ENCODE measurements at regions not wholly inside any gene's neighbourhood (a gene's known extent, or its start where the extent isn't known, plus 50 kb on each side); places are given as distances from the start of the nearest gene placed in this dataset.

DNA sequence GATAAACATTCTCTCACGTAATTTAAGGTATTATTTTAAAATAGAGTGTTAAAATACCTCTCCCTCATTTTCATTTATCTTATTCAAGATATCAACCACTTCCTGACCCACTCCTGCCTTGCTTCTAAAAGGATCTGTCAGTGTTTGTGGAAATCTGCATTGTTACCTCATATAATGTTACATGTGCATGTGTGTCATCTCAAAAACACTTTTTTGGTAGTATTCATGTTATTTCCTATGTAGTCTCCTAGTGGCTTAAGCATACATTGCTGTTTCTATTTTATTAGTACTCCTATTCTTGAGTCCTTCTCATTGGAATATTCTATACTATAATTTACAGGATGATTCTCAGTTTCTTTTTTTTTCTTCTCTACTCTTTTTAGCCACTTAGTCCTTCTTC, 1360.7 kb upstream of the CELF2 start (continued):
- TF ChIP-seq, protein P1, sequence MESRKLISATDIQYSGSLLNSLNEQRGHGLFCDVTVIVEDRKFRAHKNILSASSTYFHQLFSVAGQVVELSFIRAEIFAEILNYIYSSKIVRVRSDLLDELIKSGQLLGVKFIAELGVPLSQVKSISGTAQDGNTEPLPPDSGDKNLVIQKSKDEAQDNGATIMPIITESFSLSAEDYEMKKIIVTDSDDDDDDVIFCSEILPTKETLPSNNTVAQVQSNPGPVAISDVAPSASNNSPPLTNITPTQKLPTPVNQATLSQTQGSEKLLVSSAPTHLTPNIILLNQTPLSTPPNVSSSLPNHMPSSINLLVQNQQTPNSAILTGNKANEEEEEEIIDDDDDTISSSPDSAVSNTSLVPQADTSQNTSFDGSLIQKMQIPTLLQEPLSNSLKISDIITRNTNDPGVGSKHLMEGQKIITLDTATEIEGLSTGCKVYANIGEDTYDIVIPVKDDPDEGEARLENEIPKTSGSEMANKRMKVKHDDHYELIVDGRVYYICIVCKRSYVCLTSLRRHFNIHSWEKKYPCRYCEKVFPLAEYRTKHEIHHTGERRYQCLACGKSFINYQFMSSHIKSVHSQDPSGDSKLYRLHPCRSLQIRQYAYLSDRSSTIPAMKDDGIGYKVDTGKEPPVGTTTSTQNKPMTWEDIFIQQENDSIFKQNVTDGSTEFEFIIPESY (IDR thresholded peaks at IDR 0.05): no peak
- TF ChIP-seq FOS (IDR thresholded peaks at IDR 0.05; ENCODE audit: borderline replicate concordance, extremely low read depth, insufficient read length) (no peak), RCOR1 (conservative IDR thresholded peaks at IDR 0.05; ENCODE audit: low read depth, low read length) (no peak)
- TF ChIP-seq, protein P2, sequence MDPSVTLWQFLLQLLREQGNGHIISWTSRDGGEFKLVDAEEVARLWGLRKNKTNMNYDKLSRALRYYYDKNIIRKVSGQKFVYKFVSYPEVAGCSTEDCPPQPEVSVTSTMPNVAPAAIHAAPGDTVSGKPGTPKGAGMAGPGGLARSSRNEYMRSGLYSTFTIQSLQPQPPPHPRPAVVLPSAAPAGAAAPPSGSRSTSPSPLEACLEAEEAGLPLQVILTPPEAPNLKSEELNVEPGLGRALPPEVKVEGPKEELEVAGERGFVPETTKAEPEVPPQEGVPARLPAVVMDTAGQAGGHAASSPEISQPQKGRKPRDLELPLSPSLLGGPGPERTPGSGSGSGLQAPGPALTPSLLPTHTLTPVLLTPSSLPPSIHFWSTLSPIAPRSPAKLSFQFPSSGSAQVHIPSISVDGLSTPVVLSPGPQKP (IDR thresholded peaks at IDR 0.05; ENCODE audit: low read depth, low read length): no peak
- TF ChIP-seq, protein P3, sequence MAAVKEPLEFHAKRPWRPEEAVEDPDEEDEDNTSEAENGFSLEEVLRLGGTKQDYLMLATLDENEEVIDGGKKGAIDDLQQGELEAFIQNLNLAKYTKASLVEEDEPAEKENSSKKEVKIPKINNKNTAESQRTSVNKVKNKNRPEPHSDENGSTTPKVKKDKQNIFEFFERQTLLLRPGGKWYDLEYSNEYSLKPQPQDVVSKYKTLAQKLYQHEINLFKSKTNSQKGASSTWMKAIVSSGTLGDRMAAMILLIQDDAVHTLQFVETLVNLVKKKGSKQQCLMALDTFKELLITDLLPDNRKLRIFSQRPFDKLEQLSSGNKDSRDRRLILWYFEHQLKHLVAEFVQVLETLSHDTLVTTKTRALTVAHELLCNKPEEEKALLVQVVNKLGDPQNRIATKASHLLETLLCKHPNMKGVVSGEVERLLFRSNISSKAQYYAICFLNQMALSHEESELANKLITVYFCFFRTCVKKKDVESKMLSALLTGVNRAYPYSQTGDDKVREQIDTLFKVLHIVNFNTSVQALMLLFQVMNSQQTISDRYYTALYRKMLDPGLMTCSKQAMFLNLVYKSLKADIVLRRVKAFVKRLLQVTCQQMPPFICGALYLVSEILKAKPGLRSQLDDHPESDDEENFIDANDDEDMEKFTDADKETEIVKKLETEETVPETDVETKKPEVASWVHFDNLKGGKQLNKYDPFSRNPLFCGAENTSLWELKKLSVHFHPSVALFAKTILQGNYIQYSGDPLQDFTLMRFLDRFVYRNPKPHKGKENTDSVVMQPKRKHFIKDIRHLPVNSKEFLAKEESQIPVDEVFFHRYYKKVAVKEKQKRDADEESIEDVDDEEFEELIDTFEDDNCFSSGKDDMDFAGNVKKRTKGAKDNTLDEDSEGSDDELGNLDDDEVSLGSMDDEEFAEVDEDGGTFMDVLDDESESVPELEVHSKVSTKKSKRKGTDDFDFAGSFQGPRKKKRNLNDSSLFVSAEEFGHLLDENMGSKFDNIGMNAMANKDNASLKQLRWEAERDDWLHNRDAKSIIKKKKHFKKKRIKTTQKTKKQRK (IDR thresholded peaks at IDR 0.05; ENCODE audit: low read depth, low read length): no peak

DNA sequence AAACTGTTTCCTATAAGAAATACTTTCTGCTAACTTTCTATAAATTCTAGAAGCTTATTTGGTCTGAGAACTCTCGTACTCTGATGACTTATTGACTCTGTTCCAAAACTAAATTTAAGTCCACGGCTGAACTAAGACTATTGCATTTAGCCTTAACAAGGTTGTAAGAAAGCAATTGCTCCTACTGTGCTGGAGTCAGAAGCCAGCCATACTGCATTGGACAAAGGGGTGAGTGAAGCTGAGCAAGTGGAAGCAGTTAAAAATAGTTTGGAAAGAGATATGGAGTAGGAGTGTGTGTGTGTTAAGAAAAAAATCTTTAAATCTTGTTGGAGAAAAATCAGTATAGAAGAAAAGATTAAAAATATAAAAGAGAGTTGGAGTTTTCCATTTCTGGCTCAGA, 1360.1 kb upstream of the CELF2 start:
- in situ Hi-C loops (cut with MboI): no loop called here
- Histone ChIP-seq H4K20me1 (ENCODE audit: control insufficient read depth, insufficient read depth) (no peaks in the 10 kb centered on the region), H3K27me3 (replicated peaks in 1 of 2; ENCODE audit: control insufficient read depth in 2 of 2, insufficient read depth in 2 of 2, low read length in 1 of 2) (no peaks in the 10 kb centered on the region), H2AFZ (ENCODE audit: control insufficient read depth, low read depth, low read length) (no peak overlapping the region), H3K27ac (ENCODE audit: control insufficient read depth, insufficient read depth) (no peak overlapping the region), H3K36me3 (ENCODE audit: control insufficient read depth in 2 of 2, insufficient read depth in 2 of 2, low read length in 1 of 2) (no peaks in the 10 kb centered on the region), H3K4me3 (no peak overlapping the region), H3K4me1 (ENCODE audit: control insufficient read depth, insufficient read depth, low read length) (no peaks in the 10 kb centered on the region), H3K9ac (ENCODE audit: control insufficient read depth, insufficient read depth, low read length) (no peak overlapping the region), H3K9me3 (replicated peaks; ENCODE audit: control insufficient read depth, insufficient read depth, low read length) (no peaks in the 10 kb centered on the region), H3K79me2 (ENCODE audit: control insufficient read depth, insufficient read depth, low read length) (no peaks in the 10 kb centered on the region), H3K4me2 (ENCODE audit: control insufficient read depth, insufficient read depth) (no peak overlapping the region)
- BruUV-seq (replicated peaks): no TSS peak
- no peak for DNase-seq (ENCODE audit: low read depth, low spot score)
- no peak for TF ChIP-seq EED (IDR thresholded peaks at IDR 0.05; ENCODE audit: low read depth)
- TF ChIP-seq, protein P4, sequence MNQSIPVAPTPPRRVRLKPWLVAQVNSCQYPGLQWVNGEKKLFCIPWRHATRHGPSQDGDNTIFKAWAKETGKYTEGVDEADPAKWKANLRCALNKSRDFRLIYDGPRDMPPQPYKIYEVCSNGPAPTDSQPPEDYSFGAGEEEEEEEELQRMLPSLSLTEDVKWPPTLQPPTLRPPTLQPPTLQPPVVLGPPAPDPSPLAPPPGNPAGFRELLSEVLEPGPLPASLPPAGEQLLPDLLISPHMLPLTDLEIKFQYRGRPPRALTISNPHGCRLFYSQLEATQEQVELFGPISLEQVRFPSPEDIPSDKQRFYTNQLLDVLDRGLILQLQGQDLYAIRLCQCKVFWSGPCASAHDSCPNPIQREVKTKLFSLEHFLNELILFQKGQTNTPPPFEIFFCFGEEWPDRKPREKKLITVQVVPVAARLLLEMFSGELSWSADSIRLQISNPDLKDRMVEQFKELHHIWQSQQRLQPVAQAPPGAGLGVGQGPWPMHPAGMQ (IDR thresholded peaks at IDR 0.05; ENCODE audit: borderline replicate concordance): no peak
- no peak for TF ChIP-seq RFX5 (IDR thresholded peaks at IDR 0.05; ENCODE audit: low read depth, low read length)
- TF ChIP-seq, protein P5, sequence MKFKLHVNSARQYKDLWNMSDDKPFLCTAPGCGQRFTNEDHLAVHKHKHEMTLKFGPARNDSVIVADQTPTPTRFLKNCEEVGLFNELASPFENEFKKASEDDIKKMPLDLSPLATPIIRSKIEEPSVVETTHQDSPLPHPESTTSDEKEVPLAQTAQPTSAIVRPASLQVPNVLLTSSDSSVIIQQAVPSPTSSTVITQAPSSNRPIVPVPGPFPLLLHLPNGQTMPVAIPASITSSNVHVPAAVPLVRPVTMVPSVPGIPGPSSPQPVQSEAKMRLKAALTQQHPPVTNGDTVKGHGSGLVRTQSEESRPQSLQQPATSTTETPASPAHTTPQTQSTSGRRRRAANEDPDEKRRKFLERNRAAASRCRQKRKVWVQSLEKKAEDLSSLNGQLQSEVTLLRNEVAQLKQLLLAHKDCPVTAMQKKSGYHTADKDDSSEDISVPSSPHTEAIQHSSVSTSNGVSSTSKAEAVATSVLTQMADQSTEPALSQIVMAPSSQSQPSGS (IDR thresholded peaks at IDR 0.05; ENCODE audit: low read length): no peak
- TF ChIP-seq, protein P6, sequence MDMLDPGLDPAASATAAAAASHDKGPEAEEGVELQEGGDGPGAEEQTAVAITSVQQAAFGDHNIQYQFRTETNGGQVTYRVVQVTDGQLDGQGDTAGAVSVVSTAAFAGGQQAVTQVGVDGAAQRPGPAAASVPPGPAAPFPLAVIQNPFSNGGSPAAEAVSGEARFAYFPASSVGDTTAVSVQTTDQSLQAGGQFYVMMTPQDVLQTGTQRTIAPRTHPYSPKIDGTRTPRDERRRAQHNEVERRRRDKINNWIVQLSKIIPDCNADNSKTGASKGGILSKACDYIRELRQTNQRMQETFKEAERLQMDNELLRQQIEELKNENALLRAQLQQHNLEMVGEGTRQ (IDR thresholded peaks at IDR 0.05; ENCODE audit: borderline replicate concordance, low read depth, low read length): no peak
- TF ChIP-seq CEBPB (IDR thresholded peaks at IDR 0.05; ENCODE audit: borderline replicate concordance in 1 of 2, low read depth in 2 of 2, low read length in 2 of 2): no peak
- TF ChIP-seq, protein P7, sequence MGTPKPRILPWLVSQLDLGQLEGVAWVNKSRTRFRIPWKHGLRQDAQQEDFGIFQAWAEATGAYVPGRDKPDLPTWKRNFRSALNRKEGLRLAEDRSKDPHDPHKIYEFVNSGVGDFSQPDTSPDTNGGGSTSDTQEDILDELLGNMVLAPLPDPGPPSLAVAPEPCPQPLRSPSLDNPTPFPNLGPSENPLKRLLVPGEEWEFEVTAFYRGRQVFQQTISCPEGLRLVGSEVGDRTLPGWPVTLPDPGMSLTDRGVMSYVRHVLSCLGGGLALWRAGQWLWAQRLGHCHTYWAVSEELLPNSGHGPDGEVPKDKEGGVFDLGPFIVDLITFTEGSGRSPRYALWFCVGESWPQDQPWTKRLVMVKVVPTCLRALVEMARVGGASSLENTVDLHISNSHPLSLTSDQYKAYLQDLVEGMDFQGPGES (IDR thresholded peaks at IDR 0.05): no peak
- no peak for FAIRE-seq
- SMC1A ChIA-PET (ENCODE audit: uncharacterized antibody, unreplicated experiment): no interaction called here
- CTCF ChIA-PET: no interaction called here
- 3% methylated on average over 2 of the region's 2 CpGs for WGBS (ENCODE audit: insufficient coverage, insufficient replicate concordance, low lambda C conversion rate, missing lambda C conversion rate)
- POLR2A ChIA-PET: no interaction called here
- RAD21 ChIA-PET (ENCODE audit: unreplicated experiment): no interaction called here
- ATAC-seq: no peak
- intact Hi-C loops (cut with micrococcal nuclease; ENCODE audit: unreplicated experiment): no loop called here
